ENCODE measurements at regions not wholly inside any gene's neighbourhood (a gene's known extent, or its start where the extent isn't known, plus 50 kb on each side); places are given as distances from the start of the nearest gene placed in this dataset.

DNA sequence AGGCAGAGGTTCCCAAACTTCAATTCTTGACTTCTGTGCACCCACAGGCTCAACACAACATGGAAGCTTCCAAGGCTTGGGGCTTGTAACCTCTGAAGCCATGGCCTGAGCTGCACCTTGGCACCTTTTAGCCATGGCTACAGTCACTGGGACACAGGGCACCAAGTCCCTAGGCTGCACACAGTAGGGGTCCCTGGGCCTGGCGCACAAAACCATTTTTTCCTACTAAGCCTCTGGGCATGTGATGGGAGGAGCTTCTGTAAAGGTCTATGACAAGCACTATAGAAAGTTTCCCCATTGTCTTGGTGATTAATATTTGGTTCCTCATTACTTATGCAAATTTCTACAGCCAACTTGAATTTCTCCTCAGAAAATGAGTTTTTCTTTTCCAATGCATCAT lies 420.9 kb upstream of the GRM3 start:
- Mint-ChIP-seq H3K4me3 (ENCODE audit: unreplicated experiment) (no peak overlapping the region), H3K27me3 (ENCODE audit: low read depth) (no peaks in the 10 kb centered on the region), H3K36me3 (ENCODE audit: low read depth) (no peaks in the 10 kb centered on the region), H3K9me3 (ENCODE audit: low read depth) (peaks cover 5% of the 10 kb centered on the region), H3K27ac (ENCODE audit: unreplicated experiment) (no peak overlapping the region), H3K4me1 (ENCODE audit: low read depth) (no peaks in the 10 kb centered on the region)
- TF ChIP-seq, protein P1, sequence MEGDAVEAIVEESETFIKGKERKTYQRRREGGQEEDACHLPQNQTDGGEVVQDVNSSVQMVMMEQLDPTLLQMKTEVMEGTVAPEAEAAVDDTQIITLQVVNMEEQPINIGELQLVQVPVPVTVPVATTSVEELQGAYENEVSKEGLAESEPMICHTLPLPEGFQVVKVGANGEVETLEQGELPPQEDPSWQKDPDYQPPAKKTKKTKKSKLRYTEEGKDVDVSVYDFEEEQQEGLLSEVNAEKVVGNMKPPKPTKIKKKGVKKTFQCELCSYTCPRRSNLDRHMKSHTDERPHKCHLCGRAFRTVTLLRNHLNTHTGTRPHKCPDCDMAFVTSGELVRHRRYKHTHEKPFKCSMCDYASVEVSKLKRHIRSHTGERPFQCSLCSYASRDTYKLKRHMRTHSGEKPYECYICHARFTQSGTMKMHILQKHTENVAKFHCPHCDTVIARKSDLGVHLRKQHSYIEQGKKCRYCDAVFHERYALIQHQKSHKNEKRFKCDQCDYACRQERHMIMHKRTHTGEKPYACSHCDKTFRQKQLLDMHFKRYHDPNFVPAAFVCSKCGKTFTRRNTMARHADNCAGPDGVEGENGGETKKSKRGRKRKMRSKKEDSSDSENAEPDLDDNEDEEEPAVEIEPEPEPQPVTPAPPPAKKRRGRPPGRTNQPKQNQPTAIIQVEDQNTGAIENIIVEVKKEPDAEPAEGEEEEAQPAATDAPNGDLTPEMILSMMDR (IDR thresholded peaks at IDR 0.05) = no peak
- DNase-seq (ENCODE audit: low spot score) = no peak

DNA sequence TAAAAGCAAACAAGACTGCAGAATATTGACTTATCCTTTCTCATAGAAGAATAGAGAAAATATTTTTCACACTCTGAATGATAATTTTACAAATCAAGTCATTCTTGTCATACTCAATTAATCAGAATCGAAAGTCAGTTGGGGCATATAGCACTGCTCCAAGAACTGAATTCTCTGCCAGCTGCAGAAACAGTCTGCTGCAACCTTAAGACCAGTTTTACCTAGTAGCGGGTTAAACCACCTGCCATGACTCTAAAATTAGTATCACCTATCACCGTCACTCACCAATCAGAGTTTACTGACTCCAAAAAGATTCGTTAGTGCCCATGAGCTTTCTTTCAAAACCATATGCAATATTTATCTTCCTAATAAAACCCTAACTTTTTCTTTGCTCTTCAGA lies 429.0 kb upstream of the GRM3 start:
- H3K4me3 Mint-ChIP-seq (ENCODE audit: unreplicated experiment) = no peak overlapping the region
- no peak overlapping the region for H3K27ac Mint-ChIP-seq (ENCODE audit: unreplicated experiment)
- no peak for DNase-seq (ENCODE audit: low spot score)
- peaks cover 2% of the 10 kb centered on the region for H3K27me3 Mint-ChIP-seq (ENCODE audit: low read depth)
- H3K9me3 Mint-ChIP-seq (ENCODE audit: low read depth) = no peaks in the 10 kb centered on the region
- no peaks in the 10 kb centered on the region for H3K4me1 Mint-ChIP-seq (ENCODE audit: low read depth)
- TF ChIP-seq, protein P1 (IDR thresholded peaks at IDR 0.05) = no peak
- no peaks in the 10 kb centered on the region for H3K36me3 Mint-ChIP-seq (ENCODE audit: low read depth)

DNA sequence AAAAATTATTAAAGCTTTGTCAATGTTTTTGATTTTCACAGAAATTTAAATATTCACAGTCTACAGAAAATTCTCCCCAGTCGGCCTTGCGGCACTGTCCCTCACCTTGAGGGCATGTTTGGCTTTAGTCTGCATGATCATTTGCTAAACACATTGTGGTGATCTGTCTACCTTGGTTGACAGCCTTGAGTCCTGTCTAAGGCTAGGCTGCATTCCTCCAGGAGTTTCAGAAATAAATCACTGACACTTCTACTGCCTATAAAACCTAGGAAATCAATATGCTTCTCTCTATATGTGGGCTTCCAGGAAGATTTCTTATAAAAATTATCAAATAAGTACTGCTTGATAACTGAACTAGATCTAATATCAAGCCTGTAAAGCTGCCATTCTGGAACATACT lies 430.7 kb upstream of the GRM3 start:
- Mint-ChIP-seq H3K27me3 (ENCODE audit: low read depth) (peaks cover 2% of the 10 kb centered on the region), H3K27ac (ENCODE audit: unreplicated experiment) (no peak overlapping the region), H3K9me3 (ENCODE audit: low read depth) (no peaks in the 10 kb centered on the region), H3K36me3 (ENCODE audit: low read depth) (no peaks in the 10 kb centered on the region), H3K4me1 (ENCODE audit: low read depth) (no peaks in the 10 kb centered on the region), H3K4me3 (ENCODE audit: unreplicated experiment) (no peak overlapping the region)
- TF ChIP-seq, protein P1 (IDR thresholded peaks at IDR 0.05) = no peak
- DNase-seq (ENCODE audit: low spot score) = no peak

DNA sequence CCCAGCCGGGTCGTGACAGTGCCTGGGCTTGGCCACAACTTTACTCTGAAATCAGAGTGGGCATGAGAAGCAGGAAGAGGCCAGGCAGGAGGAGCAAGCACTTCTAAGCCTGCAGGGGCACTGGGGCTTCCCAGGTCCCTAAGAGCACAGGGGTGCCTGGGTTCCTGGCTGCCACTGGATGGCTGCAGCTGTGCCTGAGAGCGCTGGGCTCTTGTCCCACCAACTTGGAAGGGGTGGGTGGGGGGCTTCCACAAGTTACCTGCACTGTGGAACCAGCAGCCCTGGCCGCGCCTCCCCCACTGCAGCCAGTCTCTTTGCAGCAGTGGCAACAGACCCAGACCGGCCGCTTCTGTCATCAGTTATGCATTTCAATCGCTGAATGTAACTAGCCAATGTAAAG lies 434.7 kb upstream of the GRM3 start:
- Mint-ChIP-seq H3K36me3 (ENCODE audit: low read depth) (no peaks in the 10 kb centered on the region), H3K4me3 (ENCODE audit: unreplicated experiment) (no peak overlapping the region), H3K9me3 (ENCODE audit: low read depth) (no peaks in the 10 kb centered on the region), H3K27ac (ENCODE audit: unreplicated experiment) (no peak overlapping the region), H3K4me1 (ENCODE audit: low read depth) (no peaks in the 10 kb centered on the region), H3K27me3 (ENCODE audit: low read depth) (peaks cover 2% of the 10 kb centered on the region)
- DNase-seq (ENCODE audit: low spot score) = peak; percentile 64
- TF ChIP-seq, protein P1 (IDR thresholded peaks at IDR 0.05) = no peak

DNA sequence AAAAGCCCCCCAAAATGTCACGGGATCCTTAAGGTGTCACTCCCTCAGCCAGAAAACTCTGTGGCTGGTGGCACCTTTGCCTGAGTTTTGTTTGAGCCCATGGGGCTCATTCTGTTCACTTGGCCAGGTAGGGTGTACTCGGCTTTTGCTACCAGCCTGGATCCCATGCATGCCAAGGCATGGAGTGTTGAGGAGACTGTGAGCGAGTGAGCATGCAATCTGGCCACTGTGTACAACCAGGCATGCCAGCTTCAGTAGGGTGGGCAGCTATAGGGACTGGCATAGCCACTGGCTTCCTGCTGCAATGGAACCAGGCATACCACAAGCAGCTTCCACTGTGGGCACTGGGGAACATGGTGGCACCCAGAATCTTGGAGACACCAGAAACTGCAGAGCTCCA lies 436.0 kb upstream of the GRM3 start:
- DNase-seq (ENCODE audit: low spot score) = no peak
- TF ChIP-seq, protein P1 (IDR thresholded peaks at IDR 0.05) = no peak
- Mint-ChIP-seq H3K27me3 (ENCODE audit: low read depth) (no peaks in the 10 kb centered on the region), H3K36me3 (ENCODE audit: low read depth) (no peaks in the 10 kb centered on the region), H3K4me1 (ENCODE audit: low read depth) (no peaks in the 10 kb centered on the region), H3K4me3 (ENCODE audit: unreplicated experiment) (no peak overlapping the region), H3K27ac (ENCODE audit: unreplicated experiment) (no peak overlapping the region), H3K9me3 (ENCODE audit: low read depth) (no peaks in the 10 kb centered on the region)
